DMS153 treated with DMSO at 0.1 percent for 48 hours (cell line): ENCODE measurements at regions not wholly inside any gene's neighbourhood (a gene's known extent, or its start where the extent isn't known, plus 50 kb on each side); places are given as distances from the start of the nearest gene placed in this dataset.

Source experiments
- DNase-seq: peaks from one replicate; lab custom pipeline; 2025; ENCODE audit not compliant: unreplicated experiment; lab: John Stamatoyannopoulos, UW

DNA sequence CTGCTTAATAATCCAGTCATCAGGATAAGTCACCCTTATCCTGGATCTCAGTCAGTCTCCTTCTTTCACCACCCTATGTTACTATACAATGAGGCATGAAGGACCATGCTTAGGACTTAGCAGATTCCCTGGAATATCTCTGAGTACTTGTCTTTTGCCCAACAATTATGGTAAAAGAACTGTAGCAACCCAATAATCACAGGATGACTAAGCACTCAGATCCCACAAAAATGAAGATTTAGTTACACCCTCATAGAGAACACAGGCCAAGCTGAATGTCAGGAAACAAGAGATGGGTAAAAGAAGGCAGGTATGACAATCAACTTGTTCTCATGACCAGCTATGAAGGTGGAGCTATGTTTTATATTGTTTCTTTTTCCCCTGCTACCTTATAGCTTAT is 91.4 kb downstream of the EDN1 start:
- no peak for DNase-seq

DNA sequence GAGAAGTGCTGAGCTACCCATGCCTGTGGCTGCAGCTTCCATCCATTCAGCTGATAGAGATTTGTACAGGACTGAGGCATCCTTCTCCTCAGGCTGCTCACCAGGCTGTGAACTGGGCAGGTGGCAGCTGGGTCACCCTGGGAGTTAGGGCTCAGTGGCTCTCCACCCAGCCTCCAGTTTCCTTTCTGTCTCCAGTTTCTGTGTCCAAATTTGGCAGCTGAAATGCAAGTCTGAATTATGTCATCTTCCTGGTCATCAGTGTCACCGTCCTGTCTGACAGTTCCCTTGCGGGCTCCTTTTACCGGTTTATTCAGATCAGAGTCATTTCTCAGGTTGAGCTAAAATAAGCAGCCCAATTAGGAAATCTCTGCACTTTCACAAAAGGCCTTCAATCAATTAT is 93.3 kb downstream of the EDN1 start:
- no peak for DNase-seq

DNA sequence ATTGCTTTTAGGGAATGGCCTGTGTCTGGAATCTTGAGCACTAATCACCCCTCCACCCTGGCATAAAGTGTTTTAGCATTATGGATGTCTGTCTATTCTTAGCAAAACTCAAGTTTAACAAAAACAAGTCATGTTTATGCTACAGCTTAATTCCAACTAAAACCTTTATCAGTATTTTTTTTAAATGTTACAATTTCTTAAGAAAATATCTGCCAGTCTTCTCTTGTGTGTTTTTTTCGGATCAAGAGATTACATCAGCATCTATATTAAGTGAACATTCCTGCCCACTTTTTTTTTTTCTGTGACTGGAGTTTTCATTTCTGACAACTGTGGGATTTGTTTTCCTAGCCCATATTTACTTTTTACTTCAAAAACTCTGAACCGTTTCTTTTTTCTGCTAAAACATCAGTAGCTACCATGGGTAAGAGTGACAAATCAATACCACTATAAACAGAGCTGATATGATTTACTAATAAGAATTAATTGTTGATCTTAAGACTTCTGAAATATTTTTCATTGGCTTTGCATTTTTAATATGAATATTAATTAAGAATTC is 94.3 kb downstream of the EDN1 start:
- DNase-seq = no peak

DNA sequence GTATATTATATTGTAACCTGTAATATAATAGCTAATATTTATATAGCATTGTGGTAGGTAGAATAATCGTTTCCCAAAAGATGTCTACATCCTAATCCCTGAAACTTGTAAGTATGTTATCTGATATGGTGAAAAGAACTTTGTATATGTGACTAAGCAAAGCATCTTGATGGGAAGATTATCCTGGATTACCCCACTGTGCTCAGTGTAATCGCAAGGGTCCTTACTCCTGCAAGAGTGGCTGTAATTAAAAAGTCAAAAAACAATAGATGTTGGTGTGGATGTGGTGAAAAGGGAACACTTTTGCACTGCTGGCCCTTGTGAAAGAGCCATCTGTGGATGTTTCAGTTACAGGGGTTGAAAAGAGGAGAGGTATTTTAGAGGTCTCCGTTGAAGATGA is 95.2 kb downstream of the EDN1 start:
- no peak for DNase-seq

DNA sequence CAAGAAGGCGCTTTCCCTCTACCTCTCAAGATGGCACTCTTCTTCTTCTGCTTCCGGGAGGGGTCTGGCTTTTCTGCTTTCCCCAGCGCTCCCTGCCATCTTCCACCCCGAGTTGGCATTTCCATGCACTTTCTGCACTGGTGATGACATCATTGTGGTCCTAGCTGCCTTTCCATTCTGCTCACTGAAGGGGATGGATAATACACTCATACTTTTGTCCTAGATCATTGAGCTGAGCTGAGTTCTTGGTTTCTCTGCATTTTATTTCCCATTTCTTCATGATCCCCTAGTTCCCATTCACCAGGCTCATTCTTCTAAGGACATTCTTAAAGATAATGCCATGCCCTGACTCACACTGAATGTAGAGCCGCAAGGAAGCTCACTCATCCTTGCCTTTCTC is 96.7 kb downstream of the EDN1 start:
- DNase-seq = no peak

DNA sequence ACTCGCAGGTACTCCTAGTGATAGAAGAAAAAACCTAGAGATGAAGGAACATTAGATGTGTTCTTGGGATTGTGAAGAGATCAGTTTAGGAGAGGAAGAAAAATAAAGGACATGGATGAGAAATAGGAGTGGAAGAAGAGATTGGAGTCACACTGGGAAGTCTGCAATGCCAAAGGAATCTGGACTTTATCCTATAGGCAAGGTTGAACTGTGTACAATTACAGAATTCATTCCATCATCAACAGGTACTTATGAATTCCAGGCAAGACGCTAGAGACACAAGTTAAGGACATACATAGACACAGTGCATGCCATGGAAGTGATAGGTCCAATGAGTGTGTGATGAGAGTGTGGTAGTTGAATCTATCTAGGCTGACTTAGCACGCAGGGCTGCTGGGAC is 101.3 kb downstream of the EDN1 start:
- no peak for DNase-seq

DNA sequence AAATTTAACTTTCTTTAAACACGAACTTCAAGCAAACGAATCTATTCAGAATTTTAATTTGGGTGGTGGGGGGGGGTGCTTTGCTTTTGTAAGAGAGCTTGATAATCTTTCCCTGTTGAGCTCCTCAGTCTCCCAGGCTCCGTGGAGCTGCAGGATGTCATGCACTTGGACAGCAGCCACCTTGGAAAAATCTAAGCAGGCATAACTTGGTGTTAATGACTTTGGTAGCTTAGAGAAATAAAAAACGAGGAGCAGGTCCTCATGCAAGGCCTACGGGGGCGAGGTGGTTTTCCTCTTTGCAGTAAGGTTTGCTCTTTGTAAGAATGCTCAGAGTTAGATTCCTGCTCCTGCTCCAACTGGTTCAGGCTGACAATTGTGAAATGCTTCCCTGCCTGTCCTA is 102.3 kb downstream of the EDN1 start:
- no peak for DNase-seq

DNA sequence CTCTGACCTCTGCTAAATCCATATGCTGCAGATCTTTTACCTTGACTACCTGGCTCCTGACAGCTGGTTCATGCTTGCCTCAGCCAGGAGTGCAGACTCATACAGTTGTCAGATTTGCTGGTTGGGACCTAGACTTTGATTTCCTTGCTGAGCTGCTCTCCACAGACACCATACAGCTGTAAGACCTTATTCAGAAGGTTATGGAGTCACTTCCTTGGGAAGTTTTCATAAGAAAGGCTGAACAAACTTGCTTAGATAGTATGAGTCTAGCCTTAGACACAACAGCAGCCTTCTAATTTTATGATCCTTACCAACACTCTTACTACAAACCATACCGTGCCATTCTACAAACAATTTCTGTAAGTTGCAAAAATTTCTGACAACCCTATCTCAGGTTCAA is 102.9 kb downstream of the EDN1 start:
- DNase-seq = no peak

DNA sequence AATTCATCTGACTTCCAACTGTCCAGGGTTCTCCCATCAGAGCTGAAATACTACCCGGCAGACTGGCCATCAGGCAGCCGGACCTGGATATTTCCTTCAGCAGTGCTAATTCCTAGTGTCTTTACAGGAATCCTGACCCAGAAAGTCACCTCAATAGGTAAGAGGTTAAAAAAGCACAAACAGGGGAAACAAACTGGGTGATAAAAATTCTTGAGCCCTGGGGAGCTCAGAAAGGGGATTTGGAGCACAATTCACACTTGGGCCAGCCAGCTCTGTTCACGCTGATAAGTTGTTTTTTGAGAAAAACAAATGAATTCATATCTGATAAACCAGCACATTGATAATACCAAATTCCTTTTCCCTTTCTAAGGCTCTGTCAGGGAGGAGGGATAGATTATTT is 104.0 kb downstream of the EDN1 start:
- DNase-seq = no peak

DNA sequence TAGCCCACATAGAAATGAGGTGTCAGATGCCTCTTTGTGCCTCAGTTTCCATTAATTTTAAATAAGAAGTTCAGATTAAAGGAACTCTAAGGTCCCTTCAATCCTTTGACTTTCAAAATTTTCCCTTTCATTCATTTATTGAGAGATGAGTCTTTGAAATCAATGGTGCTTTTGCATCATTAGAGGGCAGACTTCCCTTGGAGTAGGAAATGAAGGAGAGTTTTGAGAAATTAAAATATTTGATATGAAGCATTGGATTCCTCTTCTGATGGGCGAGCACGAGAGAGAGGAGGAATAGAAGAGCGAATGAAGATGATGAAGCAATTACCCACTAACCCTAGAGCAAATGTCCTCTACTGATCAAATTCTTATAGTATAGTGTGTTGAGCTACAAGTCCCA is 105.7 kb downstream of the EDN1 start:
- no peak for DNase-seq

DNA sequence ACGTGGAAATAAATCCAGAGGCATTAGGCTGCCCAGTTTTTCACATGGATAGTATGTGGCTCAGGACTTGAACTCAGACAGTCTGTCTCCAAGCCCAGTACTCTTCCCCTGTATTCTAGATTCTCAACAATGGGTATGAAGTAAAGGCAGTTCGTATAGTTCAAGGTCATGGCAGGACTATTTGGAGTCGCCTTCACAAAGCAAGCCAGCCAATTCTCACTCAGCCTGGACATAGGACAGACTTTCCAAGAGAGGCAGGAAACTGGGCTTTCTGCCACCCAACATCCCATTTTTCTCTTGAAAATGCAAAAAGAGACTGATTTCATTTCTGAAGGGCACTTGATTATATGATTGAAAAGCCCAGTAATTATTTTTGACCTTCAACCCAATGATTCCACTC is 111.0 kb downstream of the EDN1 start:
- DNase-seq = no peak

DNA sequence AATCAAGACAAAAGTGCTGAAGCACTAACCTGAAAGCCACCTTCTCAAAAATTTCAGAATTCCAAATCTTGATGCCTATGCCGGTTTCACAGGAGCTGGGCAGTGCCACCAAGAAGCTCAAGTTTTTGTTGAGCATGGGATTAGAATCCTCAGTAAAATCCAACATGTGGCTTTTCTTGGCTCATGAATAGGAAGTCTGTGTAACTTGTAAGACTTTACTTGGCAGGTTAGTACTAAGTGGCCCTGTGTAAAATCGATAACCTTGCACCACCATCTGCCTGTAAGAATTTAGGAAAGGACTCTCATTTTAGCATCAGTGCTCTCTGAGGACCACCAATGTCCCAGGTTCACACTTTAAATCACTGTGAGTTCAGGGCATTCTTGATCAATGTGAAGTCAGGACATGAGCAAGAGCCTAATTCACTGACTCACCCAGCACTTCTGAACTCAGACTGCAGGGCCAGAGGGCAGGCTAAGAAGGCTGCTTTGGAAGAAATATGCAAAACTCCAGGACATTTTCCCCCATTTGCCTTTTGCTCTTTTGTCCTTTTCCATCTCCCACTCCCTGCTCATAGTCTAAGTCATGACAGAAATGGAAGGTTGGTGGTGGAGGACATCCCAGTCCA is 113.2 kb downstream of the EDN1 start:
- DNase-seq = no peak

DNA sequence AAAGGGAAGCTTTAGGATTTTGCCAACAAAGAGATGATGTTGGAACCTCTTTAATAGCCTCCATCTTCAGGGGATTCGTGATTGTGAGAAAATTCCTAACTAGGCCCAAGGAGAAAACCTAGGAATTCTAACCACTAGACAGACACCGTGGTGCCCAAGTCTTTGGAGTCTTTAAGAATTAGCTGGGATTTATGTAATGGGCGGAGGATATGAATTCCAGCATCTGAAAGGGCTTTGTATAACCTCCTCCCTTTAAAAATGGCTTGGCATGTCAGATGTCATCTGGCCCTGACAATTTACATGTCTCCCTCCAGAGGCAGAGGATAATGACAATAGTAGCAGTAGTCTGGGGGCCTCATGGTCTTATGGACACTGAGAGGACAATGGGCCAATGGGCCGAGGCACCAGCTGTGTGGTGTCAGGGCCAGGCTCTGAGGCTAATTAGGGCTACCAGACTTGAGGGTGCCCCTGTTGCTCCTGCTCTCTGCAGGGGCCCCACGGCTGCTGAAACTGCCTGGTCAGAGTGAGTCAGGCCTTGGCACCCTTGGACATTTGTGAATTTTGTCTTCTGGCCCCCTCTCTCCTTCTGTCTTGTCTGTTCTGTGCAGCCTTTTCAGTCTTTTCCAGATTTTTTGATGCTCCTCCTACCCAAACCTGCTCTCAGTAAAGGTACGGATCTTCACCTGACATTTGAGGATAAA is 113.9 kb downstream of the EDN1 start:
- DNase-seq = no peak

DNA sequence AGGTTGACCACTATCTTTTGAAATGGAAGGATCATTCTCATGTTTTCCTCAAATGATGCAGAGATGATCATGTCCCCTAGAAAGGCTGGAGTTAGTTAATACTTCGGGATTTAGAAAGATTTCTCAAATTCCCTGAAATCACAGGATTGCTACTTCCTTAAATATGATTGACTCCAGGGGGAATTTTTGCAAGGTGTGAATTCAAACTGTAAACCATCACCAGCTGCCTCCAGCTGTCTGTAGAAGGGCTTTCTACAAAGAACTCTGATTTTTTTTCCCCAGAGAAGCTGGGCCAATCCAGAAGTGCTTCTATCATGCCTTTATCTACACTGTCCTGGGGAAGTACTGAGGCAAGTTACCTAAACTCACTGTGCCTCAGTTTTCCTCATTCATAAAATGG is 114.5 kb downstream of the EDN1 start:
- no peak for DNase-seq

DNA sequence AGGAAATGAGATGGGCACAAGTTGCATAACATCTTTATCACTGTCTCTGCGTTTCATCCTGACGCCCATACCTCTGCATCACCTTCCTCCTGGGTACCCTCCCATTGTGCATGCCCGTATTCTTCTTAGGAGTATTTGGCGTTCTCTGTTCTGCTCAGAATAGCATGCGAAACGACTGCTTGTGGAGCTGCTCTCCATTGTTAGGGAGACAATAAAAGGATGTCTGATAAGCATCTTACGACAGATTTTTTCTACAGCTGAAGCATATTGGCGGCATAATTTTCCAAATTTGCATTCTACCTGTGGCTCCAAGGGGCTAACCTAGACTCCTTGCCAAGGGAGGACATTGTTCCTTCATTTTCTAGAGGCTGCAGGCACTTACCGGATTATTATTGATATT is 118.6 kb downstream of the EDN1 start:
- DNase-seq = no peak

DNA sequence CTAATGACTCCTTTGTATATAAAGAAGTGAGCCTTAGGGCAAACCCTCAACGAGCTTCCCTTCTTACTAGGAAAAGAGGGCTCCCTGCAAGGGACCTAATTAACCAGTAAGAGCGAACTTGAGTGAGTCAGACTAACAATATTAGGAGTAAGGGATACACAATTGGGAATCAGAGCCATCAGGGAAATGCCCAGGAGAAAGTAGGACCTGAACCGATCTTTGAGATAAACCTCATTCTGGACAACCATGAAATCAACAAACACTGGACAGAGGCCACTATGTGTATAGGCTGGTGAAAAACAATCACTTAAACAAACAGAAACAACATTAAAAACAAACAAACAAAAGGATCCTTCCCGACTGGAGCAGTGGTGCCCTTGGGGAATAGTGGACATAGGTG is 120.8 kb downstream of the EDN1 start:
- no peak for DNase-seq

DNA sequence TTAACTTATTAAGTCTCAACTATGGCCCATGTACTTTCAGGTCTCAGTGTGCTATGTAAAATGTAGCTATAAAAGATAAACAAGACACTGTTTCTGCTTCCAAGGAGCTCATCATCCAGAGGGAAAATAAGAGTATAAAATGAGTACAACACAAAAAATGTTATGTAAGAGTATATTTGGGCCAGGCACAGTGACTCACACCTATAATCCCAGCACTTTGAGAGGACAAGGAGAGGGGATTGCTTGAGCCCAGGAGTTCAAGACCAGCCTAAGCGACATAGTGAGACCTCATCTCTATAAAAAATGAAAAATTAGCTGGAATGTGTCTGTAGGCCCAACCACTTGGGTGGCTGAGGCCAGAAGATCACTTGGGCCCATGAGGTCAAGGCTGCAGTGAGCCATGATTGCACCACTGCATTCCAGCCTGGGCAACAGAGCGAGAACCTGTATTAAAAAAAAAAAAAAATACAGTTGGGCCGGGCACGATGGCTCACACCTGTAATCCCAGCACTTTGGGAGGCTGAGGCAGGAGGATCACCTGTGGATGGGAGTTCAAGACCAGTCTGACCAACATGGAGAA is 124.0 kb downstream of the EDN1 start:
- DNase-seq = no peak

DNA sequence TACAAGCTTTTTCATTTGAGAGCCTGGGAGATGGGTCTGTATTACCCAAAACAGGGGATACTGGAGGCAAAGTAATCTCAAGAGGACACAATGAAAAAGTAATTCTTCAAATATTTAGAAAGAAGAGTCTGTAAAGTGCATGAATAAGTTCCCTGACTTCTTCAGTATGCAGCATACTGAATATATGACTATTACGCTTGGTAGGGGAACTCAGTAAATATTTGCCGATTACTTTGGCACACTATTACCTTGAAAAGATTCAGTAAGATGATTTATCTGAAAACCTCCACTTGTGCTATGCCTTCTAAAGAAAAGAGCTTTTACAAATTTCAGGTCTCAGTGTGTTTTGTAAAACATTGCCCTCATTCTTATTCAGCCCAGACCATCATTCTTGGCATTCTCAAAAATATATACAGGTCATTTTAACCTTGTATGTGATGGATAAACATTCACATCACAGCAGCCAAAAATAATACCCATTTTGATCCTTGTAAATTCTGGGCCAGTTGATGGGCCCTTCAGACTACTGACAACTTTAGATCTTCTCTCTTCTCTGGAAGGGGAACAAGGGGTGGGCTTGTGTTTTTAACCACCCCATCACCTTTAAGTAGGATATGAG is 125.9 kb downstream of the EDN1 start:
- no peak for DNase-seq

DNA sequence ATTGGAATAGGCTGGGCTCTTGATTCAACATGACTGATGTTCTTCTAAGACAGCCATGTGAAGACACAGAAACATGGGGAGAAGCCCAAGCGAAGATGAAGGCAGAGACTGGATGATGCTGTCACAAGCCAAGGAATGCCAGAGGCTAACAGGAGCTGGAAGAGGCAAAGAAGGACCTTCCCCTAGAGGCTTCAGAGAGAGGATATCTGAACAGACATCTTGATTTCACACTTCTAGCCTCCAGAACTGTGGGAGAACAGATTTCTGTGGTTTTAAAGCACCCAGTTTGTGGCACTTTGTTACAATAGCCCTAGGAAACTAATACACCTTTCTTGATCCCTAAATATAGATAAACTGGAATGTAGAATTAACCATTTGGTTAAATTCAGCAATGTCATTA is 127.0 kb downstream of the EDN1 start:
- DNase-seq = no peak

DNA sequence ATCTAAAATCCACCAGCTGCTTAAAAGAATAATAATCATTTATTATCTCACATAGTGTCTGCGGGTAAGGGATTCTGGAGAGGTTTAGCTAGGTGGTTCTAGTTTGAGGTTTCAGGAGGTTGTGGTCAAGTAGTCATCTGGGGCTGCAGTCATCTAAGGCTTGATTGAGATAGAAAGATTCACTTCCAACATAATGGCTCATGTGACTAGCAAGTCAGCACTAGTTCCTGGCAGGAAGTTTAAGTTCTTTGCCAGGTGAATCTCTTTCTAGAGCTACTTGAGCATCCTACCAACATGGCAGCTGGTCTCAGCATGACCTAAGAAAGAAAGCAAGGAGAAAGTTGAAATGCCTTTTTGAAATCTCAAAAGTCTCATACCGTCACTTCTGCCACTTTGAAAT is 128.8 kb downstream of the EDN1 start:
- no peak for DNase-seq

DNA sequence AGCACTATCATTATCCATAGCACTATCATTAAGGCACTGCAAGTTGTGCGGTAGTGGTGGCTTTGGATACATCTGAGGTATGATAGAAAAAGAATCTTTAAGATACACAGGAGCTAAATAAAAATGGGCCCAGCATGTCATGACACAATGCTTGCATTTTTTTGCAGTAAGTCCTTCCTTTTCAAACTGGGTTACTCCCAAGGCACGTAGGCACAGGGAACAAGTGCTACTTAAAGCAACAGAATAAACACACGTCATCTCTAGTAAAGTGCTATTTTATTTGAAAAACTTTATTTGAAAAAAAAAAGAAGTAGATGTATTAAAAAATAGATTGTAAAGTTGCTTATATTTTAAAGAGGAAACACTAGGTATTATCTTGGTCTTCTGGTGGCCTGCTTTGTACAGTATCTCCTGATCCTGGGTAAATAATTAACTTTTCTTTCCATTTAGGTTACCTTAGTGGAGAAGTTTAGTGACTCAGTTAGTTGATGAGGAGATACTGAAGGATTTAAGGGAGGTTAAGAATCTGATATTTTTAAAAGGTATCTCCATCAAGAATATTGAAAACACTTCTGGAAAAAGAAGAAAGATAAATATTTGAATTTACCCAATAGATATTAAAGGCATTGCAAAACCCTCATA is 129.6 kb downstream of the EDN1 start:
- no peak for DNase-seq

DNA sequence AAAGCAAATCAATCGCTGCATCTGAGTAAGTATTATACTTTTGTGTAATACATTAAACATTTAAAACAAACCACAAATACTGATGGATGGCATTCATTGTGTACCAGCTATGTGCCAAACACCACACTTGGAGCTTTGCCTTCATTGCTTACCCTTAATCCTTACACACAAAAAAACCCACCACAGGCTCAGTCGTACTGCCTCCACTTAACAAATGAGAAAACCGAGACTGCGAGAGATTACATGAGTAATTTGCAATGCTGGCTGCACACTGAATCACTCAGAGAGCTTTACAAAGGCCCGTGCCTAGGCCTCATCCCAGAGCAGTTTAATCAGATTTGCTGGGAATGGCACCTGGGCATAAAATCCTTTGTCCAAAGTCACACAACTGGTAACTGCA is 130.5 kb downstream of the EDN1 start:
- no peak for DNase-seq
